ENCODE measurements at regions not wholly inside any gene's neighbourhood (a gene's known extent, or its start where the extent isn't known, plus 50 kb on each side); places are given as distances from the start of the nearest gene placed in this dataset.

DNA sequence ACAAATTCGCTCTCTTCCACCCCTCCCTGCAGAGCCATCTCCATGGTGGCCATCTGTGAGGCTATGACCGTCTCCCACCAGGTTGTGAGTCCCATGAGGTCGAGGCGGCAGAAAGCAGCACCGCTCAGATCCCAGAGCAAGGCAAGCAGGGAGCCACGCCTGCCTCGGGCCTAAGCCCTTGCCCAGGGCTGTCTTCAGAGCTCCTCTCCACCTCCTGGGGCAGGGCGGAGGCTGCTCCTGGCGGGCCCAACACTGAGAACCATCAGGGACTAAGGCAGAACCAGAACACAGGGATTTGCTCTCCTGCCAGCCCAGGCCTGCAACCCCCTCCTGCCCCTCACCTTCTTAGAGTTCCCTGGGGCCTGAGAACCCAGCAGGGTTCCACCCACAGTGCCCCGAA, 80.9 kb upstream of the WNT11 start:
- no peak for TF ChIP-seq CTCF (IDR thresholded peaks at IDR 0.05)
- H3K4me3 ChIP-seq = no peak overlapping the region
- no peak for DNase-seq (ENCODE audit: low spot score)
- H3K27ac ChIP-seq = no peak overlapping the region

GRCh38 chr11:76285397-76286104, 79.2 kb upstream of the WNT11 start:
- no peak for TF ChIP-seq CTCF (IDR thresholded peaks at IDR 0.05)
- no peak for DNase-seq (ENCODE audit: low spot score)

GRCh38 chr11:76284161-76284560, 77.9 kb upstream of the WNT11 start:
- Histone ChIP-seq H3K27ac (no peak overlapping the region), H3K4me3 (no peak overlapping the region)
- no peak for TF ChIP-seq CTCF (IDR thresholded peaks at IDR 0.05)
- no peak for DNase-seq (ENCODE audit: low spot score)

More at GRCh38 chr11:76285397-76286104, 79.2 kb upstream of the WNT11 start:
- H3K27ac ChIP-seq = no peak overlapping the region
- H3K4me3 ChIP-seq = no peak overlapping the region

DNA sequence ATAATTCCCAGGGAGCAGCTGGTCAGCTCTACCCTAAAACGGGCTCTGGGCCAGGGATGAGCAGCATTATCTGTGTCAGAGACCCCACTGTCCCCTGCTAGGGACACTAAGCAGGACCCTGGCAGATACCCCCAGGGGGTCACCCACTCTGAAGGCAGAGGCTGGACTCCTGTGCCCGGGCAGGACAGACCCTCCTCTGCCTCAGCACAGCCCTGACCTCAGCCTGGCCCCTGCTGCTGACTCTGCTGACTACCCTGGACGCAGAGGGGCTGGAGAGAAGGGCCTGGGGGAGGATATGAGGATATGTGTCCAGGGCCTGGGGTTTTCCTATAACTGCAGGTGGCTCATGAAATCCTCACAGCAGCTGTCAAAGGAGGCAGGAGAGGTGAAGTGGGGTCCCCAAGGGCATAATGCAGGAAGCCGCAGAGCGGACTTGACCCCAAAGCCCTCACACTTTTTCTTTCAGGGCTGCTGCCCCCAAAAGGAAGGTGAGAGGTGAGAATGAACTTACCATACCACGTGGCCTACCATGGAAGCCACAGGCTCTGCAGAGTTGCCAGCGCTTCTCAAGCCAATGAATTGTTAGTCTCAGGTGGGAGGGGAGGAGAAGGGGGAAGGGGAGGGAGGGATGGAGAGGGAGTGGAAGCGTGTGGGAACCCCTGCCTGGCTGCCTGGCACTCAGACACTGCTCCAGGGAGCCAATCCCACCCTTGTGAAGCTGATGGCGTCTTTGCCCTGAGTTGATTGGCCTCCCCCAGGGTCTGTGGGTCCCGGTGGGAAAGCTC, 76.7 kb upstream of the WNT11 start:
- no peak for DNase-seq (ENCODE audit: low spot score)
- Histone ChIP-seq H3K27ac (no peak overlapping the region), H3K4me3 (no peak overlapping the region)
- TF ChIP-seq CTCF (IDR thresholded peaks at IDR 0.05) = no peak

GRCh38 chr11:76282172-76282571, 75.9 kb upstream of the WNT11 start:
- H3K27ac ChIP-seq = no peak overlapping the region
- no peak for TF ChIP-seq CTCF (IDR thresholded peaks at IDR 0.05)
- DNase-seq (ENCODE audit: low spot score) = no peak
- H3K4me3 ChIP-seq = no peak overlapping the region

DNA sequence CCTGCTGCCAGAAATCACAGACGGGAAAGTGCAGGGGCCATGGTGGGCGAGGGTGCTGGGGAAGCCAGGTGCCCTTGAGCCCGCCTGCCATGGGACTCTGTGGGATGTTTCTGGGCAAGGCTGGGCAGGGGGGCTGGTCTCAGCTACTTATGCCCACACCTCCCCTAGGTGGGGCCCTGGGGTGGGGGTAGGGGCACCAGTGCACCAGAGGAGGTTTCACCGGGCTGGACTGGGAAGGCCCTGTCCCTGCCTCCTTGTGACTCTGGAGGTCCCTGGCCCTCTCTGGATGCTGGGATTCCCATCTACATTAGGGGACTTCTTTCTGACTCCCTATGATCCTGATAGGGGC, 75.2 kb upstream of the WNT11 start:
- TF ChIP-seq CTCF (IDR thresholded peaks at IDR 0.05) = no peak
- Histone ChIP-seq H3K4me3 (no peak overlapping the region), H3K27ac (no peak overlapping the region)
- DNase-seq (ENCODE audit: low spot score) = no peak
